H1 (cell line): ENCODE measurements at regions not wholly inside any gene's neighbourhood (a gene's known extent, or its start where the extent isn't known, plus 50 kb on each side); places are given as distances from the start of the nearest gene placed in this dataset.

Source experiments
- JUN ChIP-seq: IDR thresholded peaks from 2 replicates; pipeline ENCODE4 v1.6.1; 2011; ENCODE audit warnings: low read depth, mild to moderate bottlenecking, improper control_type of control experiment, low read length
- NANOG ChIP-seq: IDR thresholded peaks from 2 replicates; pipeline ENCODE4 v1.6.1; 2011; ENCODE audit warnings: low read length, low read depth, mild to moderate bottlenecking, inconsistent platforms; ENCODE audit not compliant: insufficient read depth, poor library complexity, severe bottlenecking
- ZNF274 ChIP-seq: IDR thresholded peaks from 2 replicates; pipeline ENCODE4 v1.7.0; 2012; ENCODE audit warnings: low read length, borderline replicate concordance; ENCODE audit errors: extremely low read depth

GRCh38 chr9:1550636-1551035 is 464.5 kb upstream of the SMARCA2 start (continued):
- TF ChIP-seq JUN (no peak), NANOG (no peak), ZNF274 (no peak)
